Amygdala (tissue), 56 donors: ENCODE measurements at regions not wholly inside any gene's neighbourhood (a gene's known extent, or its start where the extent isn't known, plus 50 kb on each side); places are given as distances from the start of the nearest gene placed in this dataset.
A peak's percentile ranks its signal among the peaks of the same experiment; 100 is the strongest.

ENCODE experiments used
- DNase-seq, 56 donors: peaks; one replicate each; lab custom pipeline; 2025; lab: John Stamatoyannopoulos, UW

DNA sequence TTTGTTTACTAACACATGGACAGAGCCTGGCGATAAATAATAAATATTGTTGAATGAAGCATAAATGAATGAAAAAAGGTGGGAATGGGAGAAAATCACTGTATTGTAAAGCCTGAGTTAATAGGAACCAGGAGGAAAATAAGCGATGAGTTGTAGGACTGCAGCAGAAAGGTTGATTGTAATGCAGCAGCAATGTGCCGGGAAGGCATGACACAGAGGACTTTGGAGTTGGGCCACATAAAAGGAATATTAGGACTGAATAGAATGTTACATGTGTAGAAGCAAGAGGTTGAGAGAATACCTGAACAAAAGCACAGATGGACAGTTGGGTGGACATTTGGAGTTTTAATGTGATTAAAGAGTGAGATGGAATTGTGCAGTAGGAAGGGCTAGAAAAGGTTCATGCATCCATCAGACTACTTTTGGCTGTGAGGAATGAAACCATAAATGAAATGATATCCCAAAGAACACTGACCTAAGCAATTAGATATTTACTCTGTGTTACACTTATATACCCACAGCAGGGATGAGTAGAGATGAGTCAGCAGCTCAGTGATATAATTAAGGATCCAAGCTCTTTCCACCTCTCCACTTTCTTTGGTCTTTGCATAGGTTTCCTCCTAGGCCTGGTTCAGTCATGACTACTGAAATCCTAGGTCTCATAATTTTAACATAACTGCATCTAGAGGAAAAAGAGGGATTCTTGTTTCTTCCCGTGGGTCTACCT is 55.4 kb downstream of the CCER1 start:
- no peak for DNase-seq

DNA sequence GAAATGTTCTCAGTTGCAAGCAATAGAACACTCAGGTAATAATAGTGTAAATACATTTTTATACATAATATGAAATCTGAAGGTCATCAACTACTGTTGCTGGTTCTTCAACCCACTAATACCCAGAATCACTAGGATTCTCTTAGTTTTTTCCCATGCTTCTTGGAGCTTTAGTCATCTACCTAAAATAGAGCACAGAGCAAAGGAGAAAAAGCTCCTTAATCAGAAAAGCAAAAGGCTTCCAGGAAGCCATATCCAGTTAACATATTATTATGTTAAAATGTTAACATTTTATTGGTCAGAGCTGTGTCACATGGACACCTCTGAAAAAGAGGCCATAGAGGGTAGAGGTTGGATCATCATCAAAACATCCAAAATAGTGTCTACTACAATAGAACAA is 57.0 kb downstream of the CCER1 start:
- no peak for DNase-seq

DNA sequence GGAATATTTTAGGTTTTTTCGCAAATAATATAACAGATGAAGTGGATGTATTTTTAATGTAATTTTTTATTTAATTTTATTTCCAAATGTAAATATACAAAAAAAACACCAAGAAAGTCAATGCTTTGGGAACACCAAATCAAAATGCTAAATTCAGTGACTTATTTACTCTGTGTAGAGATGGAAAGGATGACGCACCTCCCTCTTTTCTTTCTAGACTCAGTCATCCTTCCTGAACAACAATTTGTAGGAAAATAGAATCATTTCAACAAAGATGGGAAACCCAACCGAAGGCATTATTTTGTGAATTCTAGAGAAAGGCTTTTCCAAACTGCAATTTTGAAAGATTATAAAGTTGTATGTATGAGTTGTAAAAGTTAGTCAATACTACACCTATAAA is 57.7 kb downstream of the CCER1 start:
- DNase-seq, result no peak

DNA sequence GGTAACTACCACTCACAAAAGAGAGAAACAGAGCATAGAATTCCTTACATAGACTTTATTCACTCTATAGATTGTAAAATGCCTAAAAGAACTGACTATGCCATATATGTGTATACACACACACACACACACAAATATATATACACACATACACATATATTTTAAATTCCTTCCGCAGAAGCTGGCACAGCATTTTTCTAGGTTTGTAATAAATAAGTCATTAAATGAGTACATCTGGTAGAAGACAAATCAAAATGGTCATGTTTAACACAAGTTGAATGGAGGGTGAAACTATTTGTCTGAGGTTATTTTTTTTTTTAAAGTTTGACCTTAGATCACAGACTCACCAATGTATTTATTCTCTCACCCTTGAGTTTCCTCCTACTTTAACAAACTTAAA is 58.2 kb downstream of the CCER1 start:
- no peak for DNase-seq

DNA sequence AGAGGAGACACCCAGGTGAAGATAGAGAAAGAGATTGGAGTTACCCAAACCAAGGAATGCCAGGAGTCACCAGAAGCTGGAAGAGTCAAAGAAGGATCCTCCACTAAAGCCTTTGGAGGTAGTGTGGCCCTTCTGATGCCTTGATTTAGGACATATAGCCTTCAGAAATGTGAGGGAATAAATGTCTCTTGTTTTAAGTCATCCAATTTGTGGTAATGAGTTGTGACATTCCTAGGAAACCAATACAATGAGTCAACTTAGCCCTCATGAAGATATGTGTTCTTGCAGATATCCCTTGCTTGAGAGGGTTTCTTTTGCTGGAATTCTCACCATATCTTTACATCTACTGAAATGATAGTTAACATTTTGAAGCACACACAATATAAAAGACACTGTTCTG is 58.8 kb downstream of the CCER1 start:
- no peak for DNase-seq

DNA sequence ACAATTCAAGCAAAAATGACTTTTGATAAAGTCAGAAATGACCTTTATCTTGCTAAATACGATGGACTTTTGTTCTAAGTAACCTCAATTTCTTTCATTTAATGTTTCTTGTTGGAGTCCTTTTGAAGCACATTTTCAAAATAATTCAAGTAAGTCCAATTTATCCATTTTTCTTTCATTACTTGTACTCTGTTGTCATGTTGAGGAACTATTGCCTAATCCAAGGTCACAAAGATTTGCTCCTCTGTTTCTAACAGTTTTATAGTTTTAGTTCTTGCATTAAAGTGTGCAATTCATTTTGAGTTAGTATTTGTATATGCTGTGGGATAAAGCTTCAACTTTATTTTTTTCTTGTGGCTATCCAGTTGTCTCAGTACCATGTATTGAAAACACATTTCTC is 66.7 kb downstream of the CCER1 start:
- no peak for DNase-seq

DNA sequence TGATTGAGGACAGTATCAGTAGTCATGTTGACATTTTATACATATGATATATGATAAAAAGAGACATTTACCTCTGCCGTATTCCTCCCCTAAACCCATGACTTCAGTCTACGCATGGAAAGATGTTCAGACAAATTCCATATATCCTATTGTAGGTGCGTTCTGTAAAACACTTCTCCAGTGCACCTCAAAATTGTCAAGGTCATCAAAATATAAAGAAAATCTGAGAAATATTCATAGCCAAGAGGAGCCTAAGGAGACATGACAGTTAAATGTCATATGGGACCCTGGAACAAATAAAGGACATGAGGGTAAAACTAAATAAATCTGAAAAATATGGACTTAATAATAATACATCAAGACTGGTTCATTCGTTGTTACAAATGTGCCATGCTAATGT is 71.5 kb downstream of the CCER1 start:
- no peak for DNase-seq

DNA sequence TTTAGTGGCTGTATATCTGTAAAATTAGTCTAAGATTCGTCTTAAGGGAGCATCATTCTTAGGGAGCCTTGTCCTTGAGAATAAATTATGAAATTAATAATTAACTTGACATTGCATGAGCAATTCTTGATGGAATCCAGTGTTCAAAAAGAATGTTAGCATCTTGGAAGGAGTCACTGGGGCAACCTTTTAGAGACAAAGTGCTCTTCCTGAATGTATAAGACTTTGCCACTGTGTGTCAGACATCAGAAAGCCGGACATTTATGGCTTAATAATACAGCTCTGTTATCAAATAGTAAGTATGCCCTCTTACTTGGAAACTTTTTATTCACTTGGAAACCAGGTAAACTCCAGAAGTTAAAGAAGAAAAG is 83.3 kb downstream of the CCER1 start:
- DNase-seq, result no peak

DNA sequence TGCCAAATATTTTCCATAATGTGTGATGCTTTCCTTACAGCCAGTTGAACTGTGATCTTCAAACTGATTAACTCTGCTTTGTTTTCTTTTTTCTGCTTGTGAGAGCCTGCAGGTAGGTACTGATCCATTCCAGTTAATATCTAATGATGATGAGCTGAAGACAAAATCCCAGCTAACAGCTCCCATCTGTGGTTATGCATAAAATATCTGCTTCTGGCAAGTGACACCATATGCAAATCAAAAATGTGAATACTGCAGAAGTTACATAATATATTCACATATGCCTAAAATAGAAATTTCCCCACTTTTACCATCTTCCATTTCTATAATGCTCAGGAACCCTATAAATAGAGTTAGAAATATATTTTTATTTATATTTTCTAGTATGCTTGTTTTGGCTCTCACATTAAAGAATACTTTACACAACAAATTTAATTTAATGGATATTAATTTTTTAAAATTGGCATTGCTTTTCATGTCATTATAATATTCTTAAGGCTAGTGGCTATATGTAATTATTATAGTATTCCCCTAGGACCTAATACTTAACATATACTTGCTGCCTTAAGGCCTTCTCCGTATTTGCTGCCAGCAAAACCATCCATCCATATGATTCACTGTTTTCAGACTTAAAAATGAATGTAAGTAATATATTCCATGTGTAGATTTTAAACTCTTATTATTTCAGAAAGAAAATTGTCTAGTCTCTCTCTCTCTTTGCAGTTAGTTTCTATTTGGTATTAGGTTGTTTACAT is 83.8 kb downstream of the CCER1 start:
- DNase-seq, result no peak

DNA sequence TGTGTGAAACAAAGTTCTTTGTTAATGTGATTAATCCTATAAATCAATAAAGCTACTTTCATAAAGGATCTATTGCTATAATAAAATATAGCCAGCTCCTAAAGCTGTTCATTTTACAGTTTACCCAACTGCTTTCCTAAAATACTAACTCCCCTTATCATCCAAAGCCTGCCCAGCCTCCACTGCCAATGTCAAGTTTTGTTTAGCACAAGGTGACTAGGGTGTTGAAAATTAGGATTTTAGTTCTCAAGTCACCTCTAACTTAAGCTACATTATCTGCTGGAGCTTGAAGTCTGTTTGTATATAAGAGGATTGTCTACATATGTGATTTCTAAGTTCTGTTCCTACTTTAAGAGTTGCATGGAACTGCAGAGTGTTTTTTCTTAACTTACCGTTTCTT is 86.3 kb downstream of the CCER1 start:
- no peak for DNase-seq

DNA sequence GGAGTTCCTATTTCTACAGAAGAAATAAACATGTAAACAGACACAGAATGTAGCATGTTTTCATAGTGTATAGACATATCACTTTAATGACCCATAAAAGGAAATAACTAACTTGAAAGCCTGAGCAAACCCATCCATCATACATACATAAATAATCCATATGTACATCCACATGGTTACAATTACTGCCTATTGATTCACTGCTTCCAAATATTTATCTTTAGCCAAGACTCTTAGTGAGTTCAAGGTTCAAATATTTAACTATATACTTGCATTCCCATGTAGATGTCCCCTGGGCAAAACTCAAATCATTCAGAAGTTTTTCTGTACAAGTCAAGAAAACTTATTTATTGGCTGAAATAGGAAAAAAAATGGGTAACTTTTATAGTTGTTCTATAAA is 95.4 kb downstream of the CCER1 start:
- no peak for DNase-seq

DNA sequence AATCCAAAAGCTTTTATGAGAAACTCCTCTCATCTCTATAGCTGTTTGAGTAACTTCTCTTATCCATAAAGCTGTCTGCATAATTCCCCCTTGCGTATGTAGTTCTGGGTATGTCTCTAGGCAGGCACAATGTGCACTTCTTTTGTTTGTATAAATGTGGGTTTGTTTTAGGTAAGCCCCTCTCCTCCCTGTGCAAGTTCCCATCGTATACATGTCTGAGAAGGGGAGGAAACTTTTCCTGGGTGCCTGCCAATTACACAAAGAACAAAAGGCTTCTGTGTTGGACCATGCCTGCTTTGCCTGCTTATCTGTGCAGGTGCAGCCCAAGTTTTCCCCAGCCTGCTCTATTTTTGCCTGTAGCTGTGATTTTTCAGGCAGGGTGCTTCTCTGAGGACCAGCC is 96.7 kb downstream of the CCER1 start:
- DNase-seq, result peak in 2 of 56 donors; percentile 1 to 20

DNA sequence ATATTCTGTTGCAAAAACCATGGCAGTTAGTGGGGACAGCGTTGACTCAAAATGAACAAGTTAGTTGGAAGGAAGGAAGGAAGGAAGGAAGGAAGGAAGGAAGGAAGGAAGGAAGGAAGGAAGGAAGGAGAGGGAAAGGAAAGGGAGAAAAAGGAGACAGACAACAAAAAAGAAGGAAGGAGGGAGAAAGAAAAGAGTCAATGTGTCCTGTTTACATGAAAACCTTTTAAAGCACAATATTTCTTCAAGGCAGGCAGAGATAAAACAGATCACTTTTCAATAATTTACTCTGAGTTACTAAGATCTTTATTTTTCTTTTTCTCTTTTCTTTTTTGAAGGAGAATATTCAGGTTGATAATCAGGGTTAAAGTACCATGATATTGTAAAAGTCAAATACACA is 99.4 kb downstream of the CCER1 start:
- DNase-seq, result no peak

DNA sequence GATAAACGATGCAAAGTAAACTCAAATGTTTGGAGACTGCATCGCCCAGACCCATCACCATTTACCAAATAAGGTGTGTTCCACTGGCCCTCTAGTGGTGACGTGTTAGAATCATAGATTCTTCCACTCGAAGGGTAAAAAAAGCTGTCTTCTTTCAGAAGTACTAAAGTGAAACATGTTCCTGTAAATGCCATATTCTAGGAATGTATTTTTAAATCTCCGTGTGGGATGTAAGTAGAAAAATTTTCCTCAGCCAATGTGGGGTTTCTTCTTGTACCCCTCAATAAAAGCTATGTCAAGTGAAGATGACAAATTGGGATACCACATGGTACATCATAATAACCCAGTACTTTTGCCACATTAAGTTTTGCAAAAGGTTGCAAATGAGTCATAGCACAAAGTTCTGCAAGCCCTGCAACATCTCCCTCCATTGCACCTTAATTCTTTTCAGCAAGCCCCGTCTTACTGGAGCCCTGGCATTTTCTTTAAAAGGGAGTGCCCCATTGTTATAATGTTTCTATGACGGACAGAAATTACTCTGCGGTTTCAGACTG is 100.8 kb downstream of the CCER1 start:
- peak in 11 of 56 donors; percentile 0 to 44 (median 9) for DNase-seq

DNA sequence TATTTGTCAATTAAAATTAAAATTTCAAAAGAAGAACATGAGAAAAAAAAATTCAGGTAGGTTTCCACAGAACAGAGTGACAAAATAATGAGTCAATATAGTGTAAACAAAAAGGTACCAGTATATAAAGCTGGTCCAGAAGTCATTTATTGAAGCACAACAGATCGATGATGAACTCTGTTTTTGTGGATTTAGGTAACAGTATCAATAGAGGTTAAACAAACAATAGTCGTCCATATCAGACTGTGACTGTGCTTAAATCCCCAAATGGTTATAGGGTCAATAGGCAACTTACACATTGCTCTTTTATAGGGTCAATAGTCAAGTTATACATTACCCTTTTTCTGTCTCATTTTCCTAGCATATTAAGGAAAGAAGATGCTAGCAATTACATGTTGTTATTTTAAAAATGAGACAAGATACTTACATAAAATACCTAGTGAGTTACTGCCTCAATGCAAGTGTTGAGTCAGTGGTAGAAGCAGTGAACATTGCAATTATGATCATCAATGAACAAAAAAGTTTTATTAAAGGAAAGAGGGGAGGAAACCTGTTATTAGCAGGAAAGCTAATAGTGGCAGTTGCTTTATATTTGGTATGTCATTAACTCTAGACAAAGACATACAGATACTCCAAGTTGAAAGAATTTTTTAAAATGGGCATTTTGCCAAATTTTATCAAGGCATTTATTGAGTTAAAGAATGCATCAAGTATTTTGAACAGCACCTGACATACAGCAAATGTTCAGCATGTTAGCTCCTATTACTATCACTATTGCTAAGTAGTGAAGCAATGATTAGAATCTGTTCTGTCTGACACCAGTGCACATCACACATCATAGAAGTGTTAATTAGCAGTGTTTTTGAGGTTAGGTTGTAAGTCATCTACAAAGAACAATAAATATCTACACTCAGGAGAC is 102.9 kb downstream of the CCER1 start:
- DNase-seq, result no peak

DNA sequence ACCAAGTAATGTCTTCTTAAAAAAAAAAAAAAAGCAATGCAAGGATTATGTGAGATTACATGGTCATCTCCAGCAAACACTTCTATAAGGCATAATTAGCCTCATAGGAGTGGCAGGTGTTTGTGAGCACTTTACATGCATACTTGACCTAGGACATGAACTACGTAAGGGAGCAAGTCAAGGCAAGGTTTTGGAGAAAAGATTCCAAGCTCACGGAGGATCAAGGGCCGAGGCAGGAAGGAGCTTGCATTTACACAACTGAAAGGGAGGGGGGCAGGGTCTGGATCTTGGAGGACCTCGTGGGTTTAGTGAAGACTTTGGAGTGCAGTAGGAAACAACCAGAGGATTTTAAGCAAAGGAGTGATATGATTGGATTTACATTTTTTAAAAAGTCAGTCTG is 112.5 kb downstream of the CCER1 start:
- DNase-seq, result no peak

DNA sequence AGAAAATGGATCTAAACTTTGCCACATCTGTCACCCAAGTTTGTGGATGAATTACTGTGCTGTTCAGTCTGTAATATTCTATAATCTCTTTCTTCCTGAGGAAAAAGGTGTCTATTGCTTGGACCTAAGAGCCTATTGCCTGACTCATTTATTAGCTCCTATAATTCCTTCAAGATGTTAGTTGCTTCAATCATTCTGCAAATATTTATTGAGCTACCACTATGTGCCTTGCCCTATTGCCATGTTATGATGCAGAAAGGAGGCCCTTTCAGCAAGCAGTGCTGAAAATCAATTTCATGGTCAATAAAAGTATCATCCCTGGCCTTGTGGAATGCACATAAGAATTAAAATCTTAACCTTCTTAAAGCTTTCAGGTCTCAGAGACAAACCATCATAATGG is 113.6 kb downstream of the CCER1 start:
- no peak for DNase-seq

DNA sequence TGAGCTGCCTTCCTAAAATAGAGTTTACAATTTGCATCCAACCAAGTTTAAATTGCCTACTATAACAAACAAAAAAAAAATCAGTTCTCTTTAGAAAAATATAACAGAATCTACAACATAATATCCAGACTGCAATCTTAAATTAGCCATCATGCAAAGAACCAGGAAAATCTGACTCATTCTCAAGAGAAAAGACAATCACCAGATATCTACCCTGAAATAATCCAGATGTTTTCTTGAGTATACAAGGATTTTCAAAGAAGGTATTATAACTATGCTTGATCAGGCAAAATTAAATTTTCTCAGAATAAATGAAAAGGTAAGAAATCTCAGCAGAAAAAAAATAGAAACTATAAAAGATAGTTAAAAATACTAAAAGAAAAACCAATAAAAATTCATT is 115.6 kb downstream of the CCER1 start:
- DNase-seq, result no peak

DNA sequence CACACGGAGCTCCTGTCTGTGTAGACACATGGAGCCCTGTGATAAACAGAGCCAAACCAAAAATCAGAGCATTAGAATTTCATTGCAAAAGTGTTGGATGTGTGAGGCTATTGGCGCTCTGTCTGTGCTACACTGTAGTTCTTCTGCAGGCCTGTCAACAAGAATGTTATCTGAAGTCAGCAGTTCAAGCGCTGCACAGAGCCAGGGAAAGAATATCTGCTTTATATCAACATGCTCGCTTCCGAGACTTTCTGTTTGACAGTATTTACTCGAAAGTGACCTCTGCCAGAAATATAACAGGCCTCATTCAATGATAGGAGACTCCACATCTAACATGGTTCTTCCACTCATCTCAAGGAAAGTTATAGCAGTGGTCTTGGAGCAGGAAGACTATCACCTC is 118.3 kb downstream of the CCER1 start:
- DNase-seq, result no peak

DNA sequence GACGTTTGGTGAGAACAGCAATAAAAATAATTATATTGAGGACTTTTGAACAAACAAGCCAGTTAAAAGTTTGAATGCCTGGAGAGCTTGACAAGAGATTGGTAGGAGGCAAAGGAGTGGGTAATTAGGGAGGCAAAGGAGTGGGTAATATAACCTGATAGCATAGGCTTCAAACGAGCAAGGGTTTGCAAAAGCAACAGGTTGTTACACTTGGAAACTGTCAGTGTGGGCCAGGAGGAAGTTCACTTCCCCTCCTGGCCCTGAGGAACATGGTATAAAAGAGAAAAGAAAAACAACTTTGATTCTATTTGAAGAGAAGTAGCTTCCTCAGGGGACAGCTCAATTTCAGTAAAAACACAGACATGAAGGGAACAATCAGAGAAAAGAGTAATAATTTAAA is 121.7 kb downstream of the CCER1 start:
- no peak for DNase-seq

DNA sequence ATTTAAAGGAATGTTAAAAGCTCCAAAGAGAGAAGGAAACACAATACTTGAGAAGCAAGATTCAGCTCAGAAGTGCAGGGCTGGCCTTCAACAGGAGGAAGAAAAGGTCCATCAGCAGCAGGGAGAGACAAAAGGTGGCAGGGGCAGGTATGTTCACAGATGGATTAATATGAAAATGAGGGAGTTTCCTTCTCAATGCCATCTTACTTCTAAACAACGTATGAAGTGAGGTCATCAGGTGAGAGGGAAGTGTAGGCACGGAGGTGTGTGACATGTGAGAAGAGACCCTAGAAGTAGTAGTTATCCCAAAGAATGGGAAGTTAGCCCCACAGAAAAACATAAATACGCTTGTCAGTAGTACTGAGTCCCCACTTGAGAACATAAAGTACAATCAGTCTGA is 122.5 kb downstream of the CCER1 start:
- no peak for DNase-seq
